ENCODE measurements at regions not wholly inside any gene's neighbourhood (a gene's known extent, or its start where the extent isn't known, plus 50 kb on each side); places are given as distances from the start of the nearest gene placed in this dataset.
A peak's percentile ranks its signal among the peaks of the same experiment; 100 is the strongest.

DNA sequence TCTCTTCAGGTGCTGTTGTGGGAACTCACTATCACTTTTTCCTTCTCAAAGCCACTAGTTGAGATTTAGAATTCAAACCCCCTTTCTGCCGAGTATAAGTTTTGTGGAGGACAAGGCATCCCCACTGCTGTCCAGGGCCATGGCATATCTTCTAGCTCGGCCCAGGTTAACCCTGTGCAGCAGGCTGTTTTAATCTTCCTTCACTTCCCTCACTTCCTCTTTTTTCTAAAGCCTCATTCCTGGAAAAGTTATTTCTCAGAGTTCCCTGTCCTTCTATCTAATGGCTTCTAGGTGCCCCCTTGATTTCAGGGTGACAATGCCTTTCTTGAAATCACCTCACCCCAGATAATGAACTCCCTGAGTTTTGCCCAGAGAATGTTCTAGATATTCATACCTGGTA lies 222.3 kb downstream of the SNX10 start:
- no peak for TF ChIP-seq FOXM1 (IDR thresholded peaks at IDR 0.05; ENCODE audit: borderline replicate concordance, low read depth)
- no peak for TF ChIP-seq YY1 (IDR thresholded peaks at IDR 0.05; ENCODE audit: low read depth)
- TF ChIP-seq TCF12 (IDR thresholded peaks at IDR 0.05; ENCODE audit: low read depth), result no peak
- TF ChIP-seq, protein P1, sequence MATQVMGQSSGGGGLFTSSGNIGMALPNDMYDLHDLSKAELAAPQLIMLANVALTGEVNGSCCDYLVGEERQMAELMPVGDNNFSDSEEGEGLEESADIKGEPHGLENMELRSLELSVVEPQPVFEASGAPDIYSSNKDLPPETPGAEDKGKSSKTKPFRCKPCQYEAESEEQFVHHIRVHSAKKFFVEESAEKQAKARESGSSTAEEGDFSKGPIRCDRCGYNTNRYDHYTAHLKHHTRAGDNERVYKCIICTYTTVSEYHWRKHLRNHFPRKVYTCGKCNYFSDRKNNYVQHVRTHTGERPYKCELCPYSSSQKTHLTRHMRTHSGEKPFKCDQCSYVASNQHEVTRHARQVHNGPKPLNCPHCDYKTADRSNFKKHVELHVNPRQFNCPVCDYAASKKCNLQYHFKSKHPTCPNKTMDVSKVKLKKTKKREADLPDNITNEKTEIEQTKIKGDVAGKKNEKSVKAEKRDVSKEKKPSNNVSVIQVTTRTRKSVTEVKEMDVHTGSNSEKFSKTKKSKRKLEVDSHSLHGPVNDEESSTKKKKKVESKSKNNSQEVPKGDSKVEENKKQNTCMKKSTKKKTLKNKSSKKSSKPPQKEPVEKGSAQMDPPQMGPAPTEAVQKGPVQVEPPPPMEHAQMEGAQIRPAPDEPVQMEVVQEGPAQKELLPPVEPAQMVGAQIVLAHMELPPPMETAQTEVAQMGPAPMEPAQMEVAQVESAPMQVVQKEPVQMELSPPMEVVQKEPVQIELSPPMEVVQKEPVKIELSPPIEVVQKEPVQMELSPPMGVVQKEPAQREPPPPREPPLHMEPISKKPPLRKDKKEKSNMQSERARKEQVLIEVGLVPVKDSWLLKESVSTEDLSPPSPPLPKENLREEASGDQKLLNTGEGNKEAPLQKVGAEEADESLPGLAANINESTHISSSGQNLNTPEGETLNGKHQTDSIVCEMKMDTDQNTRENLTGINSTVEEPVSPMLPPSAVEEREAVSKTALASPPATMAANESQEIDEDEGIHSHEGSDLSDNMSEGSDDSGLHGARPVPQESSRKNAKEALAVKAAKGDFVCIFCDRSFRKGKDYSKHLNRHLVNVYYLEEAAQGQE (IDR thresholded peaks at IDR 0.05; ENCODE audit: low read depth), result no peak
- TF ChIP-seq RAD21 (IDR thresholded peaks at IDR 0.05; ENCODE audit: low read depth), result no peak
- TF ChIP-seq NFIC (IDR thresholded peaks at IDR 0.05), result no peak
- TF ChIP-seq, protein P2, sequence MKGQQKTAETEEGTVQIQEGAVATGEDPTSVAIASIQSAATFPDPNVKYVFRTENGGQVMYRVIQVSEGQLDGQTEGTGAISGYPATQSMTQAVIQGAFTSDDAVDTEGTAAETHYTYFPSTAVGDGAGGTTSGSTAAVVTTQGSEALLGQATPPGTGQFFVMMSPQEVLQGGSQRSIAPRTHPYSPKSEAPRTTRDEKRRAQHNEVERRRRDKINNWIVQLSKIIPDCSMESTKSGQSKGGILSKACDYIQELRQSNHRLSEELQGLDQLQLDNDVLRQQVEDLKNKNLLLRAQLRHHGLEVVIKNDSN (IDR thresholded peaks at IDR 0.05), result no peak
- no peak for TF ChIP-seq ZBTB7A (IDR thresholded peaks at IDR 0.05; ENCODE audit: low read depth)
- no peak for TF ChIP-seq EP300 (IDR thresholded peaks at IDR 0.05; ENCODE audit: borderline replicate concordance)
- TF ChIP-seq CEBPB (IDR thresholded peaks at IDR 0.05), result no peak
- TF ChIP-seq, protein P3, sequence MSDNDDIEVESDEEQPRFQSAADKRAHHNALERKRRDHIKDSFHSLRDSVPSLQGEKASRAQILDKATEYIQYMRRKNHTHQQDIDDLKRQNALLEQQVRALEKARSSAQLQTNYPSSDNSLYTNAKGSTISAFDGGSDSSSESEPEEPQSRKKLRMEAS (IDR thresholded peaks at IDR 0.05), result no peak
- TF ChIP-seq CREB1 (IDR thresholded peaks at IDR 0.05; ENCODE audit: low read depth), result no peak
- TF ChIP-seq TAF1 (IDR thresholded peaks at IDR 0.05; ENCODE audit: low read depth), result no peak
- TF ChIP-seq EGR1 (IDR thresholded peaks at IDR 0.05), result no peak
- TF ChIP-seq TEAD4 (IDR thresholded peaks at IDR 0.05), result no peak

DNA sequence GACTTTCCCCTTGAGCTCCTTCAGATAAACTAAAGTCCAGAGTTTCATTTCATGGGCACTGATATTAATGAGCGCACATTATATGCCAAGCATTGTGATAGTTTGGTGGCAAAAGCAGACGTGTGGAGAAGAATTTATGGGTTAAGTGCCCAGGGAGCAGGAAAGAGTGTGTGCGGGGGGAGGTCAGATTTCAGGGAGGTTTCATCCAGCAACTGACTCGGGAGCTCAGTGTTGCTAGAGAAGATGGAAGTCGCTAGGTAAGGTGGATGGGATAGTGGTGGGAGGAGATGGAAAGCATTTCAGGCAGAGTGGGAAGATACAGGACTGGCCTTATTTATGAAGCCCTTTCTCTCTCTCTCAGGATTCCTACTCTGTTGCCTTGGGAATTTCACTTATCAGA lies 223.0 kb downstream of the SNX10 start:
- TF ChIP-seq RAD21 (IDR thresholded peaks at IDR 0.05; ENCODE audit: low read depth) (no peak), FOXM1 (IDR thresholded peaks at IDR 0.05; ENCODE audit: borderline replicate concordance, low read depth) (no peak), EP300 (IDR thresholded peaks at IDR 0.05; ENCODE audit: borderline replicate concordance) (no peak), YY1 (IDR thresholded peaks at IDR 0.05; ENCODE audit: low read depth) (no peak), NFIC (IDR thresholded peaks at IDR 0.05) (no peak), TAF1 (IDR thresholded peaks at IDR 0.05; ENCODE audit: low read depth) (no peak)
- TF ChIP-seq, protein P1 (IDR thresholded peaks at IDR 0.05; ENCODE audit: low read depth), result no peak

DNA sequence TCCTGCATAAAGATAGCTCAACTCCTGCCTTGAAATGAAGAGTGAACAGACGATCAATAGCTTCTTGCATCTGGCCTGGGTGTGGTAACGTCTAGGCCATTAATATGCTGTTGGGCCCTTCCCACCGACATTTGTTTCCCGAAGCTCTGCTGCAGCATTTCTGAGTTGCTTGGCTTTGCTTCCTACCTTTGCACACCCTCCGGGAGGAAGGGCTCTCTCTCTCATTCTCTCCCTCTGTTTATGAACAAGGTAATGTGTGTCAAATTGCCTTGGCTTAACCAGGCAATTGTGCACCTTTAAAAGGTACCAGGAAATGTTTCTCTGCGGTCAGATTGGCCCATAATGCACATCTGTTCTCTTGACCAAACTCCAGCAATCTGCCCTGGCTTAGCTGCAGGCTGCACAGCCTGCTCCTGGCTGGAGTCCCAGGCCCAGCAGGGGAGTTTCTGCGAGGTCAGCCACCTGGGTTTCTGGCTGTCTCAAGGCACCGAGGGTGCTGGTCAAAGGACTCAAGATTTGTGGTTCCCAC lies 223.7 kb downstream of the SNX10 start:
- no peak for TF ChIP-seq EGR1 (IDR thresholded peaks at IDR 0.05)
- TF ChIP-seq TAF1 (IDR thresholded peaks at IDR 0.05; ENCODE audit: low read depth), result no peak
- peak; percentile 98 for TF ChIP-seq TCF12 (IDR thresholded peaks at IDR 0.05; ENCODE audit: low read depth)
- TF ChIP-seq, protein P3 (IDR thresholded peaks at IDR 0.05), result peak; percentile 63
- TF ChIP-seq, protein P1 (IDR thresholded peaks at IDR 0.05; ENCODE audit: low read depth), result no peak
- TF ChIP-seq RAD21 (IDR thresholded peaks at IDR 0.05; ENCODE audit: low read depth), result peak; percentile 22; the same call in 1 of the 2 replicates
- peak; percentile 76; the same call in 1 of the 2 replicates for TF ChIP-seq CEBPB (IDR thresholded peaks at IDR 0.05)
- TF ChIP-seq ZBTB7A (IDR thresholded peaks at IDR 0.05; ENCODE audit: low read depth), result no peak
- TF ChIP-seq EP300 (IDR thresholded peaks at IDR 0.05; ENCODE audit: borderline replicate concordance), result peak; percentile 83
- TF ChIP-seq NFIC (IDR thresholded peaks at IDR 0.05), result peak; percentile 99
- TF ChIP-seq FOXM1 (IDR thresholded peaks at IDR 0.05; ENCODE audit: borderline replicate concordance, low read depth), result peak; percentile 78; the same call in 1 of the 2 replicates
- TF ChIP-seq, protein P2 (IDR thresholded peaks at IDR 0.05), result peak; percentile 42
- peak; percentile 79 for TF ChIP-seq TEAD4 (IDR thresholded peaks at IDR 0.05)
- TF ChIP-seq CREB1 (IDR thresholded peaks at IDR 0.05; ENCODE audit: low read depth), result no peak
- no peak for TF ChIP-seq YY1 (IDR thresholded peaks at IDR 0.05; ENCODE audit: low read depth)

DNA sequence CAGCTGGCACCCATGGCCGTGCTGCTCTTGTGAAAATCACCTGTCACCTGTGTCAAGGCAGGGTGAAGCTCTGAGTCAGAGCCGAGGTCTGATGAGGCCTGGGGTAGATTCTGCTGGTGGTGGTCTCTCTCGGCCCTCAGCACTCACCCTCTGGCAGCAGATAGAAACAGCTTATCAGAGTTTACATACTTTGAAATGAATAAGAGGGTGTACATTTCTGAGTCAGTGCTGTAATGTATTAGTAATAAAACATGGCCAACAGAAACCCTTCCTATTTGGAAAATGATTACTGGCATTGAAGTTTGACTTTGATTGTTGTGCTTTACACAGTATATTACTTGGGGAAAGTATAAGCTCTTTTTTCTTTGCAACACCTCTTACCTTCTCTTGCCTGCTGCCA lies 228.8 kb downstream of the SNX10 start:
- TF ChIP-seq, protein P2 (IDR thresholded peaks at IDR 0.05), result no peak
- no peak for TF ChIP-seq FOXM1 (IDR thresholded peaks at IDR 0.05; ENCODE audit: borderline replicate concordance, low read depth)
- TF ChIP-seq, protein P3 (IDR thresholded peaks at IDR 0.05), result no peak
- no peak for TF ChIP-seq TCF12 (IDR thresholded peaks at IDR 0.05; ENCODE audit: low read depth)
- TF ChIP-seq, protein P1 (IDR thresholded peaks at IDR 0.05; ENCODE audit: low read depth), result no peak
- TF ChIP-seq EP300 (IDR thresholded peaks at IDR 0.05; ENCODE audit: borderline replicate concordance), result no peak
- TF ChIP-seq EGR1 (IDR thresholded peaks at IDR 0.05), result no peak
- no peak for TF ChIP-seq ZBTB7A (IDR thresholded peaks at IDR 0.05; ENCODE audit: low read depth)
- no peak for TF ChIP-seq TAF1 (IDR thresholded peaks at IDR 0.05; ENCODE audit: low read depth)
- TF ChIP-seq CREB1 (IDR thresholded peaks at IDR 0.05; ENCODE audit: low read depth), result no peak
- no peak for TF ChIP-seq YY1 (IDR thresholded peaks at IDR 0.05; ENCODE audit: low read depth)
- TF ChIP-seq NFIC (IDR thresholded peaks at IDR 0.05), result no peak
- TF ChIP-seq RAD21 (IDR thresholded peaks at IDR 0.05; ENCODE audit: low read depth), result no peak

Measured in Ishikawa (cell line).